ENCODE measurements at regions not wholly inside any gene's neighbourhood (a gene's known extent, or its start where the extent isn't known, plus 50 kb on each side); places are given as distances from the start of the nearest gene placed in this dataset.
"Not testable (repeated sequence)": the region's sequence is repeated elsewhere in the genome, so short reads cannot be mapped to it uniquely, and the experiment has no call there.

- intact Hi-C loops (cut with micrococcal nuclease), result no loop called here
- no peaks in the 10 kb centered on the region for H3K9me3 Mint-ChIP-seq
- H3K4me3 Mint-ChIP-seq, result no peak overlapping the region
- no peaks in the 10 kb centered on the region for H3K36me3 Mint-ChIP-seq (ENCODE audit: low read depth)
- peaks cover 9% of the 10 kb centered on the region for H3K27me3 Mint-ChIP-seq
- H3K4me1 Mint-ChIP-seq, result no peaks in the 10 kb centered on the region
- H3K27ac Mint-ChIP-seq, result no peak overlapping the region
- no peak for DNase-seq
These were observed 71.6 kb upstream of the ANKRD1 start for GRCh38 chr10:90992462-90992861.

GRCh38 chr10:90993340-90993739, 72.5 kb upstream of the ANKRD1 start:
- Mint-ChIP-seq H3K36me3 (ENCODE audit: low read depth) (no peaks in the 10 kb centered on the region), H3K27ac (no peak overlapping the region), H3K4me1 (no peaks in the 10 kb centered on the region), H3K4me3 (no peak overlapping the region), H3K9me3 (no peaks in the 10 kb centered on the region), H3K27me3 (peaks cover 9% of the 10 kb centered on the region)
- intact Hi-C loops (cut with micrococcal nuclease), result no loop called here
- DNase-seq, result no peak

- intact Hi-C loops (cut with micrococcal nuclease), result no loop called here
- Mint-ChIP-seq H3K4me3 (no peak overlapping the region), H3K27ac (no peak overlapping the region), H3K9me3 (no peaks in the 10 kb centered on the region), H3K27me3 (peaks cover 16% of the 10 kb centered on the region), H3K4me1 (no peaks in the 10 kb centered on the region), H3K36me3 (ENCODE audit: low read depth) (no peaks in the 10 kb centered on the region)
- no peak for DNase-seq
These were observed 76.8 kb upstream of the ANKRD1 start for GRCh38 chr10:90997670-90998069.

GRCh38 chr10:90998733-90999511, 78.0 kb upstream of the ANKRD1 start:
- Mint-ChIP-seq H3K27ac (no peak overlapping the region), H3K36me3 (ENCODE audit: low read depth) (no peaks in the 10 kb centered on the region), H3K4me1 (no peaks in the 10 kb centered on the region), H3K27me3 (peaks cover 14% of the 10 kb centered on the region), H3K4me3 (no peak overlapping the region), H3K9me3 (no peaks in the 10 kb centered on the region)
- intact Hi-C loops (cut with micrococcal nuclease), result no loop called here
- no peak for DNase-seq

- intact Hi-C loops (cut with micrococcal nuclease), result no loop called here
- no peaks in the 10 kb centered on the region for H3K36me3 Mint-ChIP-seq (ENCODE audit: low read depth)
- H3K4me3 Mint-ChIP-seq, result no peak overlapping the region
- no peaks in the 10 kb centered on the region for H3K9me3 Mint-ChIP-seq
- peaks cover 14% of the 10 kb centered on the region for H3K27me3 Mint-ChIP-seq
- no peak for DNase-seq
- H3K4me1 Mint-ChIP-seq, result no peaks in the 10 kb centered on the region
- H3K27ac Mint-ChIP-seq, result no peak overlapping the region
These were observed 78.8 kb upstream of the ANKRD1 start for GRCh38 chr10:90999512-91000172.

GRCh38 chr10:91000470-91000869, 79.6 kb upstream of the ANKRD1 start:
- no peaks in the 10 kb centered on the region for H3K9me3 Mint-ChIP-seq
- no peak overlapping the region for H3K4me3 Mint-ChIP-seq
- H3K4me1 Mint-ChIP-seq, result peaks cover 5% of the 10 kb centered on the region
- no peak for DNase-seq
- intact Hi-C loops (cut with micrococcal nuclease), result no loop called here
- H3K36me3 Mint-ChIP-seq (ENCODE audit: low read depth), result no peaks in the 10 kb centered on the region
- H3K27ac Mint-ChIP-seq, result no peak overlapping the region
- H3K27me3 Mint-ChIP-seq, result peaks cover 21% of the 10 kb centered on the region

GRCh38 chr10:91000985-91001384, 80.1 kb upstream of the ANKRD1 start:
- Mint-ChIP-seq H3K4me1 (peaks cover 6% of the 10 kb centered on the region), H3K4me3 (no peak overlapping the region), H3K36me3 (ENCODE audit: low read depth) (no peaks in the 10 kb centered on the region), H3K27me3 (peaks cover 18% of the 10 kb centered on the region), H3K27ac (no peak overlapping the region), H3K9me3 (no peaks in the 10 kb centered on the region)
- DNase-seq, result no peak
- intact Hi-C loops (cut with micrococcal nuclease), result no loop called here

- H3K4me3 Mint-ChIP-seq, result no peak overlapping the region
- no peaks in the 10 kb centered on the region for H3K9me3 Mint-ChIP-seq
- intact Hi-C loops (cut with micrococcal nuclease), result no loop called here
- no peak for DNase-seq
- H3K27ac Mint-ChIP-seq, result no peak overlapping the region
- H3K27me3 Mint-ChIP-seq, result peaks cover 18% of the 10 kb centered on the region
- no peaks in the 10 kb centered on the region for H3K36me3 Mint-ChIP-seq (ENCODE audit: low read depth)
- peaks cover 19% of the 10 kb centered on the region for H3K4me1 Mint-ChIP-seq
These were observed 81.8 kb upstream of the ANKRD1 start for GRCh38 chr10:91002656-91003055.

- H3K36me3 Mint-ChIP-seq (ENCODE audit: low read depth); H3K4me3 Mint-ChIP-seq; H3K27ac Mint-ChIP-seq; DNase-seq; H3K9me3 Mint-ChIP-seq; intact Hi-C loops (cut with micrococcal nuclease): not testable (repeated sequence)
- H3K27me3 Mint-ChIP-seq, result peaks cover 18% of the 10 kb centered on the region
- peaks cover 25% of the 10 kb centered on the region for H3K4me1 Mint-ChIP-seq
These were observed 82.5 kb upstream of the ANKRD1 start for GRCh38 chr10:91003379-91003778.

GRCh38 chr10:91005276-91005675, 84.4 kb upstream of the ANKRD1 start:
- not testable (repeated sequence) for DNase-seq; H3K4me3 Mint-ChIP-seq; H3K27ac Mint-ChIP-seq; H3K36me3 Mint-ChIP-seq (ENCODE audit: low read depth); H3K9me3 Mint-ChIP-seq
- intact Hi-C loops (cut with micrococcal nuclease), result loop anchor here (5.0 kb wide), 2 partner anchors 82 to 93 kb away; no protein-coding TSS in a partner anchor
- H3K4me1 Mint-ChIP-seq, result peaks cover 25% of the 10 kb centered on the region
- H3K27me3 Mint-ChIP-seq, result peaks cover 26% of the 10 kb centered on the region

GRCh38 chr10:91006001-91006751, 85.3 kb upstream of the ANKRD1 start:
- peak; percentile 90 for DNase-seq
- peaks cover 27% of the 10 kb centered on the region for H3K27me3 Mint-ChIP-seq
- peak overlapping the region; percentile 22 for H3K4me3 Mint-ChIP-seq
- H3K36me3 Mint-ChIP-seq (ENCODE audit: low read depth), result no peaks in the 10 kb centered on the region
- H3K9me3 Mint-ChIP-seq, result no peaks in the 10 kb centered on the region
- peak overlapping the region; percentile 51 for H3K27ac Mint-ChIP-seq
- H3K4me1 Mint-ChIP-seq, result peaks cover 25% of the 10 kb centered on the region
- intact Hi-C loops (cut with micrococcal nuclease), result loop anchor here (1.0 to 5.0 kb wide), 9 partner anchors 81 to 405 kb away; partner anchors contain the start of genes HECTD2 and PCGF5

- intact Hi-C loops (cut with micrococcal nuclease), result loop anchor here (1.0 to 5.0 kb wide), 10 partner anchors 27 to 404 kb away; partner anchors contain the start of genes HECTD2 and PCGF5
- H3K27ac Mint-ChIP-seq, result peak overlapping the region; percentile 51
- DNase-seq, result peak; percentile 67
- peaks cover 25% of the 10 kb centered on the region for H3K4me1 Mint-ChIP-seq
- H3K4me3 Mint-ChIP-seq, result peak overlapping the region; percentile 22
- no peaks in the 10 kb centered on the region for H3K36me3 Mint-ChIP-seq (ENCODE audit: low read depth)
- H3K9me3 Mint-ChIP-seq, result no peaks in the 10 kb centered on the region
- H3K27me3 Mint-ChIP-seq, result peaks cover 28% of the 10 kb centered on the region
These were observed 86.0 kb upstream of the ANKRD1 start for GRCh38 chr10:91006752-91007346.

GRCh38 chr10:91007655-91008054, 86.8 kb upstream of the ANKRD1 start:
- H3K27me3 Mint-ChIP-seq, result peaks cover 29% of the 10 kb centered on the region
- no peak overlapping the region for H3K4me3 Mint-ChIP-seq
- H3K36me3 Mint-ChIP-seq (ENCODE audit: low read depth), result no peaks in the 10 kb centered on the region
- DNase-seq, result no peak
- H3K9me3 Mint-ChIP-seq, result no peaks in the 10 kb centered on the region
- H3K27ac Mint-ChIP-seq, result peak overlapping the region; percentile 43
- intact Hi-C loops (cut with micrococcal nuclease), result loop anchor here (1.0 to 5.0 kb wide), 7 partner anchors 27 to 403 kb away; partner anchors contain the start of gene HECTD2
- peaks cover 25% of the 10 kb centered on the region for H3K4me1 Mint-ChIP-seq
